ENCODE measurements at regions not wholly inside any gene's neighbourhood (a gene's known extent, or its start where the extent isn't known, plus 50 kb on each side); places are given as distances from the start of the nearest gene placed in this dataset.

GRCh38 chr2:67290451-67291290 lies 106.5 kb upstream of the ETAA1 start:
- no peak for TF ChIP-seq ZNF747 (tag by site-specific recombination; IDR thresholded peaks at IDR 0.05)
- no peak for TF ChIP-seq ZSCAN30 (tag by site-specific recombination; IDR thresholded peaks at IDR 0.05)
- TF ChIP-seq, protein P1, sequence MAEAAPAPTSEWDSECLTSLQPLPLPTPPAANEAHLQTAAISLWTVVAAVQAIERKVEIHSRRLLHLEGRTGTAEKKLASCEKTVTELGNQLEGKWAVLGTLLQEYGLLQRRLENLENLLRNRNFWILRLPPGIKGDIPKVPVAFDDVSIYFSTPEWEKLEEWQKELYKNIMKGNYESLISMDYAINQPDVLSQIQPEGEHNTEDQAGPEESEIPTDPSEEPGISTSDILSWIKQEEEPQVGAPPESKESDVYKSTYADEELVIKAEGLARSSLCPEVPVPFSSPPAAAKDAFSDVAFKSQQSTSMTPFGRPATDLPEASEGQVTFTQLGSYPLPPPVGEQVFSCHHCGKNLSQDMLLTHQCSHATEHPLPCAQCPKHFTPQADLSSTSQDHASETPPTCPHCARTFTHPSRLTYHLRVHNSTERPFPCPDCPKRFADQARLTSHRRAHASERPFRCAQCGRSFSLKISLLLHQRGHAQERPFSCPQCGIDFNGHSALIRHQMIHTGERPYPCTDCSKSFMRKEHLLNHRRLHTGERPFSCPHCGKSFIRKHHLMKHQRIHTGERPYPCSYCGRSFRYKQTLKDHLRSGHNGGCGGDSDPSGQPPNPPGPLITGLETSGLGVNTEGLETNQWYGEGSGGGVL (tag by site-specific recombination; IDR thresholded peaks at IDR 0.05): no peak
- TF ChIP-seq CTCF (tag by site-specific recombination; IDR thresholded peaks at IDR 0.05): no peak
- TF ChIP-seq ZNF112 (tag by site-specific recombination; IDR thresholded peaks at IDR 0.05): no peak
- TF ChIP-seq ZNF10 (tag by site-specific recombination; IDR thresholded peaks at IDR 0.05): no peak
- no peak for TF ChIP-seq ZNF2 (tag by site-specific recombination; IDR thresholded peaks at IDR 0.05)
- TF ChIP-seq BCL11A (tag by site-specific recombination; IDR thresholded peaks at IDR 0.05; ENCODE audit: low read depth): no peak
- no peak for TF ChIP-seq ZNF658 (tag by site-specific recombination; IDR thresholded peaks at IDR 0.05)
